Frontal cortex (tissue), 3 donors: ENCODE measurements at regions not wholly inside any gene's neighbourhood (a gene's known extent, or its start where the extent isn't known, plus 50 kb on each side); places are given as distances from the start of the nearest gene placed in this dataset.

Experiments used
- DNase-seq, 2 donors: peaks; one replicate each; pipeline ENCODE4 v3.0.0; 2012; ENCODE audit warnings: low spot score in 2 of 2
- FAIRE-seq: peaks from 2 replicates; lab custom pipeline; 2012; peaks lifted over from hg19 to GRCh38; lab: Jason Lieb, UNC
- donor health status: control.
- donor health status: control.
- donor health status: control.

DNA sequence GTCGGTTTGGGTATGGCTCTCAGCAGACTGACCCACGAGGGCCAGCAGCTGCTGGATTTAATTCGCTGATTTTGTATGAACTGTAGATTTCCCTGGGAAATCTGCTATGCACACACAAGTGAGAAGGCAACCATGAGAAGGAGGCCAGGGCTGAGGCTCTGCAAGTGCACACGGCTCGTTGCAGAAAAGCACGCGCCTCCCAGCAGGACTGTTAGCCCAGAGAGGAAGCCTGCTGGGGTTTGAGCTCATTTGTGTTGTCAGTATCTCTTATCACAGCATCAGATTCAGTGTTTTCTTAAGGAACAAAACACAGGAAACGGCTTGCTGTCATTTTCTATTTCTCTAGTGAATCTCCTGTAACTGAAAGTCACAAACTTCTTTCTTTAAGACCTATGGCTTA is 296.2 kb upstream of the FAT1 start:
- FAIRE-seq = no peak

DNA sequence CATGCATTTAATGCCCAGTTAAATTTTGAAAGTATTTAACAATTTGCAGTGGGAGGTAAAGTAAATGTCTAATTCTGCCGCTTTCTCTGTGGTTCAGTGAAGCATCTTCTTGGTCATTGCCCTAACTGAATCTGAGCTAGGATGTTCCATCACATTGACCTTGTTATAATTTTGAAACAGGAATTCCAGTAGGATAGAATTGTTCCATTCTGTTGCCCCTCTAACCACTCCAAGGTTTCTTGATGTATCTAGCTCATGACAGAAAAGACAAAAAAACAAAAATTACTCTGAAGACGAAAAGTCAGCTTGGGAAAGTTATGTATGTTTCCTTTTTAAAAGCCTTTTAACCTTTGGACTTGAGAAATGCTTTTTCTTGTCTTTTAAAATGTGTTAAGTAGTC is 297.0 kb upstream of the FAT1 start:
- DNase-seq (no peak), FAIRE-seq (no peak)

More for the DNA sequence above, 296.2 kb upstream of the FAT1 start:
- no peak for DNase-seq

DNA sequence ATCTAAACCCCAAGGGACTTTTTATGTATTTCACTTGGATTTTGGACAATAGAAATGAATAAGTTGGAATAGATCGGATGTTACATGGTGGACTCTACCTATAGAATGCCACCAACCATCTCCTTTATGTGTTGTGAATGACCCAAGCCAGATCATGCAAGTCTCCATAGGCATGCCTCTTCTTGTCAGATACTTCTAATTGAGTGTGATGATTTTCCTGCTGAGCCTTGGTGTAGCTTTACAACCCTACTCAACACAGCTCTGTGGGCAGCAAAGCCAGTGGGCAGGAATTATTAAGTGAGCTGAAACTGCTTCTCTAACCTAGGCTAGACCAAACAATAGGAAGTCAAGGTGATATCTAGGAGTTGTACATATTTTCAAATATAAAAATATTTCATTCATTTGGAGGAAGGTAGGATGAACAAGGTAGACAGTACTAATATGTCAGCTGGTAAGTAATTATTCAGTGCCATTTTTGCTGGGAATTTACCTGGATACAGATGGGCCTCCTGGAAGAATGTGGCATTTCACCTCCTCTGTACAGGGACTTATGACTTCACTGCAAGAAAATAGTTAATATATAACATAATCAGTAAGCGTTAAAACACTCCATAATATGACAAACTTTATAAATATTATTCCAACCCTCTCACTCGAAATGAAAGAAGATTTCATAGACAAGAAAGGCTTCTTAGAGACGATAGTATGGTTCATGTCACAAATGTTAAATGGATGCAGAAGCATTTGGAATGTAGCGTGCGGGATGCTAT is 298.0 kb upstream of the FAT1 start:
- no peak for FAIRE-seq

DNA sequence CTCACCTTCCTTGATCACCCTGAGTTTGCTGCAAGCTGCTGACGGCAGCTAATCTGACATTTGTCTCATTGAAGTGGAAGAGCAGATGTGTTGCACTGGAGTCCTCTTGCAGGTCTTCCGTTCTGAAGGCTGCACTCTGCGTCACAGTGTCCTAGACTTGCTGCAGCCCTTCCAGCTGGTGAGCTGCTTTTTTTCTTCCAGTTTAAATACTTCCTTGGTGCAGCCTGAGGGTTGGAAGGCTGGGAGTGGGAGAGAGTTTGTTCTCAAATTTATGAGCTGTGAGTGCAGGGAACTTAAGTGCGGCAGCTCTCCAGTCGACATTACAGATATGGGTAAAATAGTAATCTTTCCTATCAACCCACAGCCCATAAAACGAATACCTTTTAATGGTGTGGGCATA is 303.6 kb upstream of the FAT1 start:
- no peak for FAIRE-seq
- DNase-seq = no peak

More for the DNA sequence above, 298.0 kb upstream of the FAT1 start:
- DNase-seq = no peak

DNA sequence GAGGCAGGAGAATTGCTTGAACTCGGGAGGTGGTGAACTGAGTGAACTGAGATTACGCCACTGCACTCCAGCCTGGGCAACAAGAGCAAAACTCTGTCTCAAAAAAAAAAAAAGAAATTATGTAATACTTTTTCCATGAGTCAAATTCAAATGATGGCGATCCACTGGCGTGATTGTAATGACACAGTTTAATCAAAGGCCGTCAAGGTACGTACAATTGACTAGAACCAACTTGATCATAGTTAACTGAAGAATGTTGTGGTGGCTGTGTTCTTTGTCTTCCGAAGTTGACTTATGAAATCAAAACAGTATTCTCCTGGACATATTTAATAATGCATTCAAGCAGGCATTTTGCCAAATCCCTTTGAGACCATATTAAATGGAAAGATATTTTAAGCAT is 318.6 kb upstream of the FAT1 start:
- FAIRE-seq (no peak), DNase-seq (no peak)

DNA sequence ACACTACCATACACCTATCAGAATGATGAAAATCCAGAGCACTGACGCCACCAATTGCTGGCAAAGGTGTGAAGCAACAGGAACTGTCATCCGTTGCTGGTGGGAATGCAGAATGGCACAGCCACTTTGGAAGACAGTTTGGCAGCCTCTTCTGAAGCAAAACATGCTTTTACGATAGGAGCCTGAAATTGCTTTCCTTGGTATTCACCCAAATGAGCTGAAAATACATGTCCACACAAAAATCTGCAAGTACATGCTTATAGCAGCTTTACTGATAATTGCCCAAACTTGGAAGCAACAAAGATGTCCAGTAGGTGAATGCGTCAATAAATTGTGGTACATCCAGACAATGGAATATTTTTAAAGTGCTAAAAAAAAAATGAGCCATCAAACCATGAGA is 322.8 kb upstream of the FAT1 start:
- no peak for FAIRE-seq
- DNase-seq = no peak

DNA sequence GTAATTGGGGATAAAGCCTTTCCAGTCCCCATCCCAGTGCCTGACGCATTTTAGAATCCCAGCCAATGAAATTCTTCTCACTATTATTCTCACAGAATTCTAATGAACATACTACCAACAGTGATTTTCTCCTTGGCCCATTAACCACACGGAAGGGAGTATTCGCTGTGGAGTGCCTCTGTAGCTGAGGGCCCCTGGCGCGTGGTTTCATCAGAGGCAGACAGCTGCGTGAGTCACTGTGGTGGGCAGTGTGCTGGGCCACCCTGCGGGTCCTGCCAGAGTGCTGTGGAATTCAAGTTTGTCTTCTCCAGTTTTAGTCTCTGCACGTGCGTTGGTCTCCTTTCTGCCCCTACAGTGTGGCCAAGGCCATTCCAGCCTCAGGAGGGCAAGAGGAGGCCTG is 335.4 kb upstream of the FAT1 start:
- FAIRE-seq (no peak), DNase-seq (no peak)

DNA sequence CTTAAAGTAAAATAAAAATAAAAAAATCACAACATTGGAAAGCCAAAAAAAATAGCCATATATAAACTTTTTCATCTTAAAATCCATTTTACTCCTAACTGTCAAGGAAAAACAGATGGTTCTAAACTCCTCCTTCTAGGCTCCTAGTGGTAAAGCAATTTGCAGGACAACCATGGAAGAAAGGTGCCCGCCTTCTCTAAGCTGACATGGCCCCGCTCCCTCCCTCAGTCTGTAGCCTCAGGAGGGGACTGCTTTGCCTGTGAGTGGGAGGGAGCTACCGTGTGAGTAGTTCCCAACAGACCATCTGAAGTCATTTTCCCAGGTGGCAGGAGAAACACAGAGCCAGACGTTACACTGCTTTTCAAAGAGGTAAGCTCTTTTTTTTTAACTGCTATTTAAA is 336.2 kb upstream of the FAT1 start:
- DNase-seq (peak in 1 of 2 donors; percentile 17), FAIRE-seq (no peak)

DNA sequence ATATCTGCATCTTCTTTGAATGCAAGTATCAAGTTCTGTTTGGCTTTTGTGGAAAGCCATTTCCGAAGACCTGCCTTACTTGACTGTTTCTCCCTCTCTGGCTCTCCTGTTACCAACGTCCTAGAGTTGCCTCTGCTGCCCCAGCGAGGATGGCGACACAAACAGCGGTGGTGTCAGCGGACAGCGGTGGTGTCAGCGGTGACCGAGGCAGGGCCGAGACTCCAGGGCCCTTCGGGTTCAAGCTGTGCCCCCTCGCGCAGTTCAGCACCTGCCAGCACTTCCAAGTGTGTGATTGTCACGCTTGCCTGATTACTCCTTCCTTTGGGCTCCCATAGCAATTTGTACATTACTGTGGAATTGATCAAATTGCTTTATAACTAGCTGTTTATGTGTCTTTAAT is 336.9 kb upstream of the FAT1 start:
- FAIRE-seq = no peak
- no peak for DNase-seq

DNA sequence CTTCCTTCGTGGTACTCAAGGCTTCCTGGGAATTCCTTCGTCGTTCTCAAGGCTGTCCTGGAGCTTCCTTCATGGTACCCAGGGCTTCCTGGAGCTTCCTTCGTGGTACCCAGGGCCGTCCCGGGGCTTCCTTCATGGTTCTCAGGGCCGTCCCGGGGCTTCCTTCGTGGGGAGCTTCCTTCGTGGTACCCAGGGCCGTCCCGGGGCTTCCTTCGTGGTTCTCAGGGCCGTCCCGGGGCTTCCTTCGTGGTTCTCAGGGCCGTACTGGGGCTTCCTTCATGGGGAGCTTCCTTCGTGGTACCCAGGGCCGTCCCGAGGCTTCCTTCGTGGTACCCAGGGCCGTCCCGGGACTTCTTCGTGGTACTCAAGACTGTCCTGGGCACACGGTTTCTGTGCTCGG is 339.6 kb upstream of the FAT1 start:
- FAIRE-seq (no peak), DNase-seq (no peak)

DNA sequence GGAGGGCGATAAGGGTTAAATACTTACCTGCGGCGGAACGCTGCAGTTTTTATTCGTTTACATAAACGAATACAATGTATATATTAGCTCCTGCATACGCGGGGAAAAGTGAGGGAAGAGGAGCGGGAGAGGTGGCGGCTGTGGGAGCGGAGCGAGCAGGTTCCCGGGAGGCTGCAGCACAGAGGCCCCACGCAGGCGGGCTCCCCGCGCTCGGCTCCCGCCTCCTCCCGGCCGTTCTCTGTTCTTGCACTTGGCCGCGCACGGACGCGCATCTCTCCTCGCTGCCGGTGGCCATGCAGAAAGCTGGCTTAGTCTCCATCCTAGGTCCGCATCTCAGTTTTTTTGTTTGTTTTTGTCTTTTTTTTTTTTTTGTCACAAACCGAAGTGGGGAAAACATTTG is 340.4 kb upstream of the FAT1 start:
- DNase-seq (no peak), FAIRE-seq (no peak)

DNA sequence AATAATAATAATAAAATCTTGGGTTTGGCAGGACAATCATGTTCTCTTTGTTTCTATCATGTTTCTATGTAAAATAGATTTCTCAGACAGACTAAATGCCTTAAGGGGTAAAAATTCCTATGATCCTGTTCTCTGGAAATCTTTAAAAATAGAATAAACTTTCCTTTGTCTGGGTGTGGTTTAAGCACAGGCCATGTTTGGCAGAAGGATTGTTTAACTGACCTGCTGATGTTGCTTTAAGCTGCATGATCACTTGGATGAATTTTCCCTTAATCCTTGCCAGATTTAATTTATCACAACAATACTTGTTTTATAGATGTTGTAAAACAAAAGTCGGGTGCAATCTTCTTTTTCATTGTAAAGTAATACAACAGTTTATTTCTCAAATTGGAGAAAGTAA is 341.7 kb upstream of the FAT1 start:
- DNase-seq (no peak), FAIRE-seq (no peak)

DNA sequence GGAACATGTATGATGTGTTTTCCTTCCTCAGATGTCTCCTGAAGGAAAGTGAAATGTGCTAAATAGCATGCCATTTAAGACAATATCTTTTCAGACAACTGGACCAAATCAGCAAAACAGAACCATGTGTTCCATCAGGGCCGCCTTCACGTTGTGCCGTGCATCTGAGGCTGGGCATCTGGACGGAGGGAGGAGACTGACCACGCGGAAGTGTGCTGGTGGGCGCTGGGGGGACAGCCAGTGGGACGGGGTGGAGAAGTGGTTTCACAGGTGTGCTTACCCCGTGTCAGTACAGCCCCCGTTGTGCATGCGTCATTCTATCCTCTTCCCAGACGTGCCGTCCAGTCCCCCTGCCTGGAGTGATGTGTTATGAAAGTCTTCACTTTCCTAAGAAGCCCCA is 342.1 kb upstream of the FAT1 start:
- DNase-seq = no peak

DNA sequence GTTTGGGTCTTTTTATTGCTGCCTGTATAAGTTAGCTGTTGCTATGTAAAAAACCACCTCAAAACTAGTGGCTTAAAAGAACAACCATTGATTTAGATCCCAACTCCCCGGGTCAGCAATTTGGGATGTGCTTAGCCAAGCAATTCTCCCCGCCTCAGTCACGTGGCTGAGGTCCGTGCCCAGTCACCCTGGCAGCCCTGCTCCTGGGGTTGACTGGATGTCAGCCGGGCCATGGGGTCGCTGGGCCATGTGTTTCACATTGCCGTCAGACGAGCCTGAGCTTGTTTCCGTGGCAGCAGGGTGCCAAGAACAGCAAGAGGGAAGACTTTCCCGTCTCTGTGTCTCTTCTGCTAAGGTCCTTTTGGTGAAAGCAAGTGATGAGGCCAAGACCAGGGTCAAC is 345.7 kb upstream of the FAT1 start:
- no peak for FAIRE-seq
- no peak for DNase-seq

More for the DNA sequence above, 342.1 kb upstream of the FAT1 start:
- FAIRE-seq = no peak

DNA sequence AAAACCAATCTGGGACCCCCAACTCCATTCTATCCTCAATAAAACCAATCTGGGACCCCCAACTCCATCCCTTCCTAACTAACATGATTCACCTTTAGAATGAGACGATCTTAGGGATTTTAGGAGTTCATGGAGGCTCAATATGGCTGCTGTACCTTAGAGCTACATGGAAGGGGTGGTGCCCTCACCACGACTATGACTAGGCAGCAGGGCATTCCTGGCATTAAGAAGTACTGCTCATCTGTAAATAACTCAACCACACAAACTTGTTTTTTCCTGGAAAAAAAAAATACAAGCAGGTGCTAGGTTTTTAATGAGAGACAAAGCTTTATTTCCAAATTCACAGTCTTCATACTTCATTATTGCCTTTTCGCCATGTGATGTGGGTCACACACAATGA is 346.5 kb upstream of the FAT1 start:
- no peak for DNase-seq
- FAIRE-seq = no peak

DNA sequence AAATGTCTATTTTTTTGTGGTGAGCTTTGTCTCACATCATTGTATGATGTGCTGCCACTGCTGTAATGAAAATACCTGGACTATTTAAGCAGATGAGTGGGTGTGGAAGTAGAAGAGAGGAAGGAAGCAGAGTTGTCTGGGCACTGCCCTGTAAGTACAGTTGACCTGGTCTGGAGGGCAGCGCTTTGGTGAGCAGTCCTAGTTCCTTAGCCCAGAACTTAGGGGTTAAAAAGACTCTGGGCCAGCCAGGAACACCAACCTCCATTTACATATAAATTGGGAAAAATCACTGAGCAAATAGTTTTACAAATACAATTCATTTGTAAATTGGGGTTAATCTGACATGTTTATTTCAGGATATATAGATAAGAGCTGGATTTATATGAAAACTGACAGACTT is 347.1 kb upstream of the FAT1 start:
- DNase-seq = no peak
- FAIRE-seq = no peak

DNA sequence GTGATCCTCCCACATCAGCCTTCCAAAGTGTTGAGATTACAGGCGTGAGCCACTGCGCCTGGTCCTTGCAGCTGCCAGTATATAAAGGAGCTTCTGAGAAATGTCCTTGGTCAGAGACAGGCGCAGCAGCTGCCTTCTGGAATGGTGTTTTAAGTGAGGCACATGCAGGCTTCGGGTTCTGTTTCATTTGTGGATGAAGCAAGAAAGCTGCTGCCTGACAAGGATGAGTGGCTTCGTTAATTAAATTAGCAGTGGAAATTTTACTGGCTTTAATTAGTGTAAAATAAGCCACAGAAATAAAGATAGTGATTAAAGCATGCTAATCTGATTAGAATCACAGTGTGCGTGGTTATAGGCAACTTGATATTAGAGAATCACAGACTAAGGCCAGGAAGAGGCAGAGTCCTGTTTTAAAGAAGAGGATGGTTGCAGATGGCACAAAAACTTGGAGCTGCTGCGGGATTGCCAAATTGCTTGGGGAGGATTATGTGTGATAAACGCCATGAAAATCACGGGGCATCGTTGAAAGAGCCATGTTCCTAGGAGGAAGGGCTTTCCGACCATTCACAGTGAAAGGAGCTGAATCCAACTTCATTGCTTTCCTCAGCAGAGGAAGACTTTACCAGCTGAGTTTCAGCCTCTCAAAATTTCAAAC is 348.4 kb upstream of the FAT1 start:
- no peak for FAIRE-seq
- no peak for DNase-seq

DNA sequence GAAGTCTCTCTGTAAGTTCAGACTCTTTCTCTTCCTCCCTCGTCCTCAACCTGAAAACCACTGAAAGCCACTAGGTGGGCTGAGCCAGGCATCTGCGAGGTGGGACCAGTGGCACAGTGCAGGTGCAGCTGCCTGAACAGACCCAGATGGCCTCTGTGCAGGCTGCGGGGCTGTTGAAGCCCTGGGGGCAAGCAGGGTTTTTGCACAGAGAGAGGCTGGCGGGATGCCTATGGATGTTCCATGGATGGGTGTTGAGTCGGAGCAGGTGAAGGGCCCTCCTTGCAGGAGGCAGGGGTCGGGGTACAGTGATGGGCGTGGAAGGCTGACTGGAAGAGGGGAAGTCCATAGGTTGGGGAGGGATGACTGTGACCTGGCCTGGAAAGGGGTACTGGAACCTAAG is 350.2 kb upstream of the FAT1 start:
- FAIRE-seq = no peak
- no peak for DNase-seq

DNA sequence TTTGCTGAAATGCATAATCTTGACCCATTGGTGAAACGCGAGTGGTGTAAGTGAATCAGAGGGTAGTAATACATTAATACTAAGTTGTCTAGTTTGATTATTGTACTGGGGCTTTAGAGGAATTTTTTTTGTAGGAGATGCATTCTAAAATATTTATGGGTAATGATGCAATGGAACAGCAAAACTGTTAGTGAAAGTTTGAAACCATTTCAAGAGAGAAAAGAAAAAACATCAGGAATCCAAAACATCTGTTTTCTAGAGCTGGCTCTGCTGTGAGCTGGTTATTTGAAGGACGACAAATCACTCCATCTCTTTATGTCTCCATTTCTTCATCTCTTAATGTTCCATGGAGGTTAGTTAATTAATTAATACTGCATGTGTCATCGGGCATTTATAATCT is 351.9 kb upstream of the FAT1 start:
- DNase-seq = no peak
- FAIRE-seq = no peak

DNA sequence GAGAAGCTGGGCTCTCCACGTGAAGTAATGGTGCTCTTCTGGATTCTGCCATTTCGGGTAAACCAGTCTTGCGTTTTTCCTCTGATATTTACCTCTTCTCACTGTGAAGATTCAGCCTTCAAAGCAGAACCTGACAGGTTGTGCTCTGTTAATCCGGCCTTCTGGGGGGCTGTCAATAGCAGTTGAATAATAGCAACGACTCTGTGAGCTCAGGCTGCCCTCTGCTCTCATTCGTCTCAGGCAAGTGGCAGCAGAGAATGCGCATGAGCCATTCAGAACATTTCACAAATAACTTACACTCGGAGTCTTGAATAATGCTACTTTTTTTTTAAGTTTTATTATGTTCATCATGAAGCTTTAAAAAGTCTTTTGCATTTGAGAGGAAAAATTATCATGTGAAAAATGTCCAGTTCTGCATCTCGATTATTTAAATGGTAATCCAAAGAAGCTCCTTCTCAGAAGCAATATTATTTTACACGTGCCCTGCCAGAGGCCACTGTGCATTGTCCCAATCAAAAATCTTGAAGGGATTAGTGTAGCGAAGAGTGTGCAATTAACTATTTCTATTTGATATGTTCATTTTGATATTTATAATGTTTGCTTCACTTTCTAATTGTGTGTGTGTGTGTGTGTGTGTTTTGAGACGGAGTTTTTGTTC is 354.2 kb upstream of the FAT1 start:
- no peak for DNase-seq

DNA sequence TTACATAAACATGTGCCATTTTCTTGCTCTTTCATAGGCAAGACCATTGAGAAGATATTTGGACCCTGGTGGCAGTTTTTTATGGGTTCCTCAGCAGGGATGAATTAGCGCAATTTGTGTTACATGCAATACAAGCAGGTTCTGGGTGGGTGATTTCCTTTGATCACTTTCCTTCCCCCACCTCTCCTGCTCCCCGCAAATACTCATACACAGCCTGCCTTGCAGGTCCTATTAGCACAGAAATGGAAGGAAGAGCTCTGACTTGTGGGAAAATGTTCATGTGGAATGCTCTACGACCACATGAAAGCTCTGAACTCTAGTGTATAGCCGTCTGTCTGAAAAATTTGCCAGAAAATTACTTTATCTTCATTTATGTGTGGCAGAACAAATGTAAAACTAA is 361.0 kb upstream of the FAT1 start:
- FAIRE-seq = no peak
- DNase-seq = no peak

More for the DNA sequence above, 354.2 kb upstream of the FAT1 start:
- no peak for FAIRE-seq
